ENCODE measurements at regions not wholly inside any gene's neighbourhood (a gene's known extent, or its start where the extent isn't known, plus 50 kb on each side); places are given as distances from the start of the nearest gene placed in this dataset.

DNA sequence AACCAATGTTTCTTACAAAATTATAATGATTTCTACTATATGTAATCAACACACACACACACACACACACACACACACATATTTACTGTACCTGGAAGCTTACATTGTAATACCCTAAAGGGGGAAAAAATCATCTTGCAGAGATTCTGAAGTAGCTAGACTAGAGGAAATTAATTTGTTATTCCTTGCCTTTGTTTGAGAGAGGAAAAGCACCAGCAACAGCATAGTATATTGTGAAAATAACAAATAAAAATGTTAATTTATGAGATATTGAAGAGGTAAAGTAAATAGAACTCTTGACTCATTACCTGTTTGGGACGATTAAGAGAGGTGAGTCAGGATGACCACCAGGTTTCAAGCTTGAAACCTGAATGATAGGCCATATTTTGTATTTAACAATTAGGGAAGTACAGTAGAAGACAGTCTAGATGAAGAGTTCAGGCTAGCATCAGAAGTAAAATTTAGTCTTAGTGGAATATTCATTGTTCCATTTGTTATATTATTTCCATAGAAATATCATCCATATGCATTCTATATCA is 873.4 kb upstream of the PCDH10 start:
- H3K4me3 ChIP-seq (ENCODE audit: control insufficient read depth, low read depth, low read length), result no peak overlapping the region
- DNase-seq (ENCODE audit: low read depth), result no peak
- TF ChIP-seq CTCF (conservative IDR thresholded peaks at IDR 0.05; ENCODE audit: control insufficient read depth, insufficient read depth, low read depth, low read length), result no peak

GRCh38 chr4:132276185-132276584 is 872.9 kb upstream of the PCDH10 start:
- DNase-seq (ENCODE audit: low read depth), result no peak
- H3K4me3 ChIP-seq (ENCODE audit: control insufficient read depth, low read depth, low read length), result no peak overlapping the region
- TF ChIP-seq CTCF (conservative IDR thresholded peaks at IDR 0.05; ENCODE audit: control insufficient read depth, insufficient read depth, low read depth, low read length), result no peak

GRCh38 chr4:132276989-132277388 is 872.1 kb upstream of the PCDH10 start:
- TF ChIP-seq CTCF (conservative IDR thresholded peaks at IDR 0.05; ENCODE audit: control insufficient read depth, insufficient read depth, low read depth, low read length), result no peak

GRCh38 chr4:132281733-132282132 is 867.4 kb upstream of the PCDH10 start:
- TF ChIP-seq CTCF (conservative IDR thresholded peaks at IDR 0.05; ENCODE audit: control insufficient read depth, insufficient read depth, low read depth, low read length), result no peak
- no peak overlapping the region for H3K4me3 ChIP-seq (ENCODE audit: control insufficient read depth, low read depth, low read length)
- DNase-seq (ENCODE audit: low read depth), result no peak

More at GRCh38 chr4:132276989-132277388, 872.1 kb upstream of the PCDH10 start:
- DNase-seq (ENCODE audit: low read depth), result no peak
- H3K4me3 ChIP-seq (ENCODE audit: control insufficient read depth, low read depth, low read length), result no peak overlapping the region

GRCh38 chr4:132284910-132285426 is 864.1 kb upstream of the PCDH10 start:
- no peak for TF ChIP-seq CTCF (conservative IDR thresholded peaks at IDR 0.05; ENCODE audit: control insufficient read depth, insufficient read depth, low read depth, low read length)
- no peak for DNase-seq (ENCODE audit: low read depth)
- H3K4me3 ChIP-seq (ENCODE audit: control insufficient read depth, low read depth, low read length), result no peak overlapping the region

GRCh38 chr4:132297346-132297745 is 851.7 kb upstream of the PCDH10 start:
- DNase-seq (ENCODE audit: low read depth), result no peak
- TF ChIP-seq CTCF (conservative IDR thresholded peaks at IDR 0.05; ENCODE audit: control insufficient read depth, insufficient read depth, low read depth, low read length), result no peak
- H3K4me3 ChIP-seq (ENCODE audit: control insufficient read depth, low read depth, low read length), result no peak overlapping the region

DNA sequence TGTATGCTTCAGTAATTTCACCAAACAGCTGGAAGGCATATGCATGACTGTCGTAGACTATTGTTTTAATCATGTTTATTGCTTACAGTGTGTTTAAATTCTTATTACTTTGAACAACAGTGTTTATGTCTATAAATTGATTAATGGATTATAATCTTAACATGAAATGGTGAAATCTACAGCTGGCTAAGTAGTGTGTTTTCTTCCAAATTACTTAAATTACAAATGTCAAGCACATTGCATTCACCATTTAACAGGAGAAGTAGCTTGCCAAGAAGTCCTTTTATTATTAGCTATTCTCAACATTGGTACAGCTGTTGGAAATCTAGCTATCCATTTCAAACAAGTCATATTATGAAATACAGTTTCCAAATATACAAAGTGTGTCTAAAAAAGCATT is 849.3 kb upstream of the PCDH10 start:
- DNase-seq (ENCODE audit: low read depth), result no peak
- H3K4me3 ChIP-seq (ENCODE audit: control insufficient read depth, low read depth, low read length), result no peak overlapping the region
- no peak for TF ChIP-seq CTCF (conservative IDR thresholded peaks at IDR 0.05; ENCODE audit: control insufficient read depth, insufficient read depth, low read depth, low read length)

Measured in fibroblast of mammary gland (primary cell).